ENCODE measurements at regions not wholly inside any gene's neighbourhood (a gene's known extent, or its start where the extent isn't known, plus 50 kb on each side); places are given as distances from the start of the nearest gene placed in this dataset.

DNA sequence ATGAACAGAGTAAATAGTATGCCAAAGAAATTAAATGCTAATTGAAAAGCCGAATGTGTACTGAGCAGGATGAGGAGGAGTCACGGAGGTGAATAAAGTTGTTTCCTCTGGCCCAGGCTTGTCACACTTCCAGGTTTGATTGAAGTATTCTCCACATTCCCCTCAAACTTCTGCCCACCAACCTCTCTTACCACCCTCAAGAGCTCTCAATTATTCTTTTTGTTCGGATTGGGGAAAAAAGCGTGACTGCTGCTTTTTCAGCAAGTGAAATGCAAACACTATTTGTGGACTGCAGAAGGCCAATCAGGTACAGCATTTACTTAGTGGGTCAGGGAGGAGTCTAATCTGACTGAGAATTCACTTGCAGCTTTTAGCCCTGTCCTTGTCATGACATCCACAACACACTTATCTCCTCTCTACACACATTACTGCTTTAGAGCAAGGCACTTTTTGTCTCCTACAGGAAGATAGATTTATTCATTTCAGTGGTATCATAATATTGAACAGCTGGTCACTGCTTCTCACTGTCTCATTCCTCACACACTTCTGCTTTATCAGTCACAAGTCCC lies 375.6 kb upstream of the PRMT6 start:
- Histone ChIP-seq H3K4me1 (no peaks in the 10 kb centered on the region), H3K27ac (no peak overlapping the region), H3K36me3 (no peaks in the 10 kb centered on the region), H3K9me3 (no peaks in the 10 kb centered on the region), H3K27me3 (no peaks in the 10 kb centered on the region), H3K4me3 (no peak overlapping the region)
- no peak for DNase-seq (ENCODE audit: low spot score)
- TF ChIP-seq, protein P1, sequence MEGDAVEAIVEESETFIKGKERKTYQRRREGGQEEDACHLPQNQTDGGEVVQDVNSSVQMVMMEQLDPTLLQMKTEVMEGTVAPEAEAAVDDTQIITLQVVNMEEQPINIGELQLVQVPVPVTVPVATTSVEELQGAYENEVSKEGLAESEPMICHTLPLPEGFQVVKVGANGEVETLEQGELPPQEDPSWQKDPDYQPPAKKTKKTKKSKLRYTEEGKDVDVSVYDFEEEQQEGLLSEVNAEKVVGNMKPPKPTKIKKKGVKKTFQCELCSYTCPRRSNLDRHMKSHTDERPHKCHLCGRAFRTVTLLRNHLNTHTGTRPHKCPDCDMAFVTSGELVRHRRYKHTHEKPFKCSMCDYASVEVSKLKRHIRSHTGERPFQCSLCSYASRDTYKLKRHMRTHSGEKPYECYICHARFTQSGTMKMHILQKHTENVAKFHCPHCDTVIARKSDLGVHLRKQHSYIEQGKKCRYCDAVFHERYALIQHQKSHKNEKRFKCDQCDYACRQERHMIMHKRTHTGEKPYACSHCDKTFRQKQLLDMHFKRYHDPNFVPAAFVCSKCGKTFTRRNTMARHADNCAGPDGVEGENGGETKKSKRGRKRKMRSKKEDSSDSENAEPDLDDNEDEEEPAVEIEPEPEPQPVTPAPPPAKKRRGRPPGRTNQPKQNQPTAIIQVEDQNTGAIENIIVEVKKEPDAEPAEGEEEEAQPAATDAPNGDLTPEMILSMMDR (IDR thresholded peaks at IDR 0.05) = no peak

DNA sequence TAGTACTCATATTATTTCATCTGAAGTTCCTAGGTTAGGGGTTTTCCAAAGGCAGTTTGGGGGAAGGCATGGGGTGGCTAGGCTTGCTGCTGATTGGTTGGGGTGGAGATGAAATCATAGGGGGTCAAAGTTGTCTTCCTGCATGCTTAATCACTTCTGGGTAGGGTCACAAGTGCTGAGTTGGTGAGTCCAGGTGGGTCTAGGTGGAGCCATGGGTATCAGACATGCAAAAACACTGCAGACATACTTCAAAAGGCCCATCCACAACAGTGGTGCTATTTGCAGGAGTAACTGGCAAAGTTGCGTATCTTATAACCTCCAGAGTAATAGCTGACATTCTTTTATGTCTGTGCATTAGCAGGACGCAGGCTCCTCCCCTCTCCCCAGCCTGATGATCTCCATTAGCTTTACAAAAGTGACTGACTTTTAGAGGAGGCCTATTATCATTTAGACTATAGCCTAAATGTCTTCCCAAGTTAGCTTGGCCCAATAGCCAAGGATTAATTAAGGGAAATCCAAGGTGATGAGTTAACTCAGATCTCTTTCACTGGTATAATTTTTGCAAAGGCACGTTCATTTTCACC lies 374.4 kb upstream of the PRMT6 start:
- no peaks in the 10 kb centered on the region for H3K9me3 ChIP-seq
- no peaks in the 10 kb centered on the region for H3K27me3 ChIP-seq
- no peaks in the 10 kb centered on the region for H3K4me1 ChIP-seq
- no peak overlapping the region for H3K27ac ChIP-seq
- no peak for DNase-seq (ENCODE audit: low spot score)
- no peak overlapping the region for H3K4me3 ChIP-seq
- no peaks in the 10 kb centered on the region for H3K36me3 ChIP-seq
- TF ChIP-seq, protein P1 (IDR thresholded peaks at IDR 0.05) = no peak

DNA sequence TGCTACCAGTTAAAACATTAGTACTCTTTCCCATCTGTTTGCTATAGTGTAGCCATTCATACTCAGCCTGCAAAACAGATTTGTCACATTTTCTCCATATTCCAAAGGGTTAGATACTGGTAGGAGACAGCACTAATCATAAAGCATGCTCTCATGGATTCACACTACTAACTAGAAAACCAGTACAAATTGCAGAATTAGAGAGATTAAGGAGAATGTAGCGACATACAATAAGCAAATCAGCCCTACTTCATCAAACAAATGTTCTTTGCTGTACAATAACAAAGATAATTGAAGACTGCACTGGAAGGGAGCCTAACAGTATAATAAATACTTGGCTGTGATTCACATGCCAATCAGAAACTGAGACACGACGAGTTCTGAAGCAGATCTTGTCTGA lies 368.0 kb upstream of the PRMT6 start:
- no peaks in the 10 kb centered on the region for H3K9me3 ChIP-seq
- TF ChIP-seq, protein P1 (IDR thresholded peaks at IDR 0.05) = no peak
- no peak overlapping the region for H3K4me3 ChIP-seq
- no peak for DNase-seq (ENCODE audit: low spot score)
- H3K4me1 ChIP-seq = no peaks in the 10 kb centered on the region
- H3K27me3 ChIP-seq = no peaks in the 10 kb centered on the region
- H3K27ac ChIP-seq = no peak overlapping the region
- no peaks in the 10 kb centered on the region for H3K36me3 ChIP-seq

DNA sequence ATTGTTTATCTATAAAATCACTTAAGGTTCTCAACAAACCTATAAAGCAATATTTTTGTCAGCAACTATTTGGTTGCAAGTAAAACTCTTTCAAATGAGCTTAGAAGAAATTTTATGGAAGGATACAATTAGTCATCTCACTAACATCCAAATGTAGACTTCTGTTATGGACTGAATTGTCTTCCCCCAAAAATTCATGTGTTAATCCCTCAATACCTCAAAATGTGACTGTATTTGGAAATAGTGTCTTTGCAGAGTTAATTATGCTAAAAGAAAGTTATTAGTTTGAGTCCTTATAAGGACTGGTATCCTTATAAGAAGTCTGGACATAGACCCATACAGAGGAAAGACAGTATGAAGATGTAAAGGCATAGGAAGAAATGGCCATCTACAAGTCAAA lies 357.8 kb upstream of the PRMT6 start:
- no peaks in the 10 kb centered on the region for H3K9me3 ChIP-seq
- no peak overlapping the region for H3K27ac ChIP-seq
- TF ChIP-seq, protein P1 (IDR thresholded peaks at IDR 0.05) = no peak
- no peak overlapping the region for H3K4me3 ChIP-seq
- no peak for DNase-seq (ENCODE audit: low spot score)
- no peaks in the 10 kb centered on the region for H3K36me3 ChIP-seq
- no peaks in the 10 kb centered on the region for H3K4me1 ChIP-seq
- H3K27me3 ChIP-seq = no peaks in the 10 kb centered on the region

DNA sequence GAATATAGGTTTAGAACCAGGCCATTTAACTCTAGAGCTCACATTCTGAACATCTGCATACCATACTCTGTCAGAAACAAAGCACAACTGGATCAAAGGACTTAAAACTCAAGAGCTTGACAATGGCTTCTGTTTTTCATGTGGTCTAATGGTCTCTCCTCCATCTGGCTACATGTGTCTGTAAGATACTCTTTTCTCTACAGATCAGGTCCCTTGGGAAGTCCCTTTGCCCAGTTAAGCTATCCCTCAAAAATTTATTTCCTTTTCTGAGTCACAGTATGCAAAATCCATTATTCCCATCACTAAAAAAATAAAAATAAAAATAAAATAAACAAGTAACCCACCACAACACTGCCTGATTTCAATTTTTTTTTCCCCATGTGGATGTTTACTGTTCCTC lies 357.0 kb upstream of the PRMT6 start:
- TF ChIP-seq, protein P1 (IDR thresholded peaks at IDR 0.05) = no peak
- Histone ChIP-seq H3K27me3 (no peaks in the 10 kb centered on the region), H3K9me3 (no peaks in the 10 kb centered on the region), H3K4me3 (no peak overlapping the region), H3K36me3 (no peaks in the 10 kb centered on the region), H3K27ac (no peak overlapping the region), H3K4me1 (no peaks in the 10 kb centered on the region)
- no peak for DNase-seq (ENCODE audit: low spot score)

DNA sequence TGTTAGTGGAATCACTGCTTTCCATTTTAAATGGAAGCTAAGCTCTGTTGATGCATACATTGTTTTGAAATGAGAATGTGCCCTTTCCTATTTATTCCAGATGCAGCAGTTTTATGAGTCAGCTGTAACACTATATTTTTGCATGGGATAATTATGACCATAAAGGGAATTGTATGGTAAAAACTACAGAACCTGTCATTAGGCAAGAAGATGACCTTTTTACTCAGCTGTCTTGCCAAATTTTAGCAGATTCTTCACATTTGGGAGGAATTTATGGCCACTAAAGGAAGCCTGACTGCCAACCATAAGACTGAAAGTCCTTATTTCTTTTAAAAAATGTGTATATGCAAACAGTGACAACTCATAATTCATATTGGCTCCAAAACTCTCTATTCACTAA lies 356.3 kb upstream of the PRMT6 start:
- DNase-seq (ENCODE audit: low spot score) = no peak
- Histone ChIP-seq H3K4me3 (no peak overlapping the region), H3K36me3 (no peaks in the 10 kb centered on the region), H3K9me3 (no peaks in the 10 kb centered on the region), H3K4me1 (no peaks in the 10 kb centered on the region), H3K27me3 (no peaks in the 10 kb centered on the region), H3K27ac (no peak overlapping the region)
- TF ChIP-seq, protein P1 (IDR thresholded peaks at IDR 0.05) = no peak

All from right atrium auricular region (tissue), 2 donors.